ENCODE measurements at regions not wholly inside any gene's neighbourhood (a gene's known extent, or its start where the extent isn't known, plus 50 kb on each side); places are given as distances from the start of the nearest gene placed in this dataset.

DNA sequence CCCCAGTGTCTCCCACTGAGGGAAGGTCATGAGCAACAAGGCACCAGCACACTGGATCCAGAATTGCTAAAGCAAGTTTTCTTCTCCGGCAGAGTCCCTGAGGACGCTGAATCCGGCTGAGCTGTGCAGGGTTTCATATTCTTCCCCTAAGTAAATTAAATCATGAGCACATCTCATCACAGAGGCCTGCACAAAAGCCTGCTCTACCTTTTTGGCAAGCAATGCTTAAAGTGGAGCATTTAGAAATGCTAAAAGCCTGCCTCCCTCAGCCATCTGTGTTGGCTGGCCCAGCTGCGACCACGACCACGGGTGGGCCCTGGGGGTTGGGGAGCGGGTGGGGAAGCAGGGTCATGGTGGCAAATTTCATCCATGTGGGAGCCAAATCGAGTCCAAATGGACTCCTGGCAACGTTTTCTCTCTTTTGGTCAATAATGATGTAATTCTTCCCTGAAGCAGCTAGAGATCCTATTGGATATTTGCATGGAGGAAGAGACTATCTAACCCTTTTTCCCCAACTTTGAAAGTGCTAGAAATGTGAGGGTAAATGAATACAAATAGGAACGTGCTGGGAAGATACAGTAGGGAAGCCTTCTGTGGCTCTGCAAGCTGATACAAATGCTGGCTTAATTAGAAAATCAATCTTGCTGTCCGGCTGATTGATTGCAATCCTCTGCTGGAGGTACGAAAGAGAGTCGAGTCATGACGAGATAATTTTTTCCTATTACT is 532.8 kb upstream of the TBL1XR1 start:
- TF ChIP-seq, protein P1, sequence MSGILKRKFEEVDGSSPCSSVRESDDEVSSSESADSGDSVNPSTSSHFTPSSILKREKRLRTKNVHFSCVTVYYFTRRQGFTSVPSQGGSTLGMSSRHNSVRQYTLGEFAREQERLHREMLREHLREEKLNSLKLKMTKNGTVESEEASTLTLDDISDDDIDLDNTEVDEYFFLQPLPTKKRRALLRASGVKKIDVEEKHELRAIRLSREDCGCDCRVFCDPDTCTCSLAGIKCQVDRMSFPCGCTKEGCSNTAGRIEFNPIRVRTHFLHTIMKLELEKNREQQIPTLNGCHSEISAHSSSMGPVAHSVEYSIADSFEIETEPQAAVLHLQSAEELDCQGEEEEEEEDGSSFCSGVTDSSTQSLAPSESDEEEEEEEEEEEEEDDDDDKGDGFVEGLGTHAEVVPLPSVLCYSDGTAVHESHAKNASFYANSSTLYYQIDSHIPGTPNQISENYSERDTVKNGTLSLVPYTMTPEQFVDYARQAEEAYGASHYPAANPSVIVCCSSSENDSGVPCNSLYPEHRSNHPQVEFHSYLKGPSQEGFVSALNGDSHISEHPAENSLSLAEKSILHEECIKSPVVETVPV (CRISPR knock-in tag; IDR thresholded peaks at IDR 0.05), result no peak
- TF ChIP-seq RARB (CRISPR knock-in tag; IDR thresholded peaks at IDR 0.05), result no peak
- TF ChIP-seq ARNTL (CRISPR knock-in tag; IDR thresholded peaks at IDR 0.05; ENCODE audit: borderline replicate concordance, low read depth), result no peak
- TF ChIP-seq, protein P2, sequence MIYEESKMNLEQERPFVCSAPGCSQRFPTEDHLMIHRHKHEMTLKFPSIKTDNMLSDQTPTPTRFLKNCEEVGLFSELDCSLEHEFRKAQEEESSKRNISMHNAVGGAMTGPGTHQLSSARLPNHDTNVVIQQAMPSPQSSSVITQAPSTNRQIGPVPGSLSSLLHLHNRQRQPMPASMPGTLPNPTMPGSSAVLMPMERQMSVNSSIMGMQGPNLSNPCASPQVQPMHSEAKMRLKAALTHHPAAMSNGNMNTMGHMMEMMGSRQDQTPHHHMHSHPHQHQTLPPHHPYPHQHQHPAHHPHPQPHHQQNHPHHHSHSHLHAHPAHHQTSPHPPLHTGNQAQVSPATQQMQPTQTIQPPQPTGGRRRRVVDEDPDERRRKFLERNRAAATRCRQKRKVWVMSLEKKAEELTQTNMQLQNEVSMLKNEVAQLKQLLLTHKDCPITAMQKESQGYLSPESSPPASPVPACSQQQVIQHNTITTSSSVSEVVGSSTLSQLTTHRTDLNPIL (CRISPR knock-in tag; IDR thresholded peaks at IDR 0.05; ENCODE audit: low read depth), result no peak
- TF ChIP-seq ZNF565 (CRISPR knock-in tag; conservative IDR thresholded peaks at IDR 0.05; ENCODE audit: low read depth), result no peak
- TF ChIP-seq ZFP3 (CRISPR knock-in tag; IDR thresholded peaks at IDR 0.05), result peak; percentile 57; the same call in 1 of the 2 replicates

Data from SK-N-SH treated with all-trans-retinoic acid at 6 μM for 48 hours (cell line).